GM12878 (cell line): ENCODE measurements at regions not wholly inside any gene's neighbourhood (a gene's known extent, or its start where the extent isn't known, plus 50 kb on each side); places are given as distances from the start of the nearest gene placed in this dataset.

Experiments
- ATAC-seq: fragments of 200-7000 bp; cut with Tn5 transposase; 3 replicates; pipeline ENCODE4 v1.9.1; 2020; ENCODE audit warnings: mild to moderate bottlenecking, moderate library complexity
- BruUV-seq: library from RNA; stranded (reverse); fragments of 400-500 nt; replicated peaks from 2 replicates; lab custom pipeline; 2021; lab: Mats Ljungman, UMichigan
- CTCF ChIA-PET: fragments of 300-600 bp; sonication (Branson Sonifier 250); formaldehyde crosslinking; extraction: SDS; loops from one replicate; lab custom pipeline; 2021; ENCODE audit warnings: inconsistent platforms; lab: Yijun Ruan, JAX
- POLR2A ChIA-PET: fragments of 350-600 bp; formaldehyde crosslinking; extraction: SDS; loops from one replicate; lab custom pipeline; 2021; ENCODE audit warnings: inconsistent platforms; lab: Charles Lee
- RAD21 ChIA-PET: fragments of 300-600 bp; sonication (Branson Sonifier 250); formaldehyde crosslinking; loops from one replicate; lab custom pipeline; 2023; ENCODE audit warnings: antibody characterized with exemption; ENCODE audit not compliant: unreplicated experiment; lab: Charles Lee
- SMC1A ChIA-PET: fragments of 300-600 bp; sonication (Branson Sonifier 250); formaldehyde crosslinking; loops from one replicate; lab custom pipeline; 2023; ENCODE audit not compliant: unreplicated experiment, uncharacterized antibody; lab: Charles Lee
- DNase-seq: peaks from one replicate; pipeline ENCODE4 v3.0.0-alpha.2; 2011; ENCODE audit warnings: low read depth, low spot score
- FAIRE-seq: peaks from 3 replicates; lab custom pipeline; 2011; peaks lifted over from hg19 to GRCh38; lab: Jason Lieb, UNC
- H2AFZ ChIP-seq: 2 replicates; pipeline ENCODE4 v1.6.0; 2011; ENCODE audit warnings: low read depth, low read length, control low read depth; ENCODE audit not compliant: control insufficient read depth
- H3K27ac ChIP-seq: 2 replicates; pipeline ENCODE4 v1.5.1; 2011; ENCODE audit warnings: control low read depth; ENCODE audit not compliant: control insufficient read depth, insufficient read depth
- H3K27me3 ChIP-seq, 2 experiments: replicated peaks in 1 of 2; 2 replicates each; pipeline versions ENCODE4 v1.6.0 to v1.6.1; 2011; ENCODE audit warnings: low read length in 1 of 2; ENCODE audit not compliant: control insufficient read depth in 2 of 2, insufficient read depth in 2 of 2
- H3K36me3 ChIP-seq, 2 experiments: 2 replicates each; pipeline ENCODE4 v1.5.1; 2011; ENCODE audit warnings: low read length in 1 of 2; ENCODE audit not compliant: control insufficient read depth in 2 of 2, insufficient read depth in 2 of 2
- H3K4me1 ChIP-seq: 2 replicates; pipeline ENCODE4 v1.6.1; 2011; ENCODE audit warnings: mild to moderate bottlenecking, low read length, moderate library complexity, mixed read lengths; ENCODE audit not compliant: control insufficient read depth, insufficient read depth
- H3K4me2 ChIP-seq: 2 replicates; pipeline ENCODE4 v1.6.0; 2011; ENCODE audit warnings: control low read depth; ENCODE audit not compliant: control insufficient read depth, insufficient read depth
- H3K4me3 ChIP-seq: fragments of 200-600 bp; sonication (generic); 2 replicates; pipeline ENCODE4 v1.5.1; 2016
- H3K79me2 ChIP-seq: 2 replicates; pipeline ENCODE4 v1.6.0; 2011; ENCODE audit warnings: low read length; ENCODE audit not compliant: control insufficient read depth, insufficient read depth
- H3K9ac ChIP-seq: 2 replicates; pipeline ENCODE4 v1.8.0; 2011; ENCODE audit warnings: low read length, control low read depth, mixed read lengths; ENCODE audit not compliant: control insufficient read depth, insufficient read depth
- H3K9me3 ChIP-seq: replicated peaks from 3 replicates; pipeline ENCODE4 v1.5.1; 2011; ENCODE audit warnings: mild to moderate bottlenecking, low read length; ENCODE audit not compliant: control insufficient read depth, insufficient read depth
- H4K20me1 ChIP-seq: 2 replicates; pipeline ENCODE4 v1.6.0; 2011; ENCODE audit not compliant: control insufficient read depth, insufficient read depth
- BCLAF1 ChIP-seq: fragments of 450-650 bp; IDR thresholded peaks from 2 replicates; pipeline ENCODE4 v1.6.1; 2017; ENCODE audit warnings: antibody characterized with exemption, mild to moderate bottlenecking, moderate library complexity
- E2F4 ChIP-seq: IDR thresholded peaks from 2 replicates; pipeline ENCODE4 v1.6.1; 2012; ENCODE audit warnings: low read depth, low read length, improper control_type of control experiment
- EED ChIP-seq: sonication (generic); IDR thresholded peaks from 2 replicates; pipeline ENCODE4 v1.6.1; 2016; ENCODE audit warnings: antibody characterized with exemption, low read depth
- ELK1 ChIP-seq: IDR thresholded peaks from 2 replicates; pipeline ENCODE4 v1.6.1; 2012; ENCODE audit warnings: low read depth, low read length, improper control_type of control experiment
- LARP7 ChIP-seq: fragments of 450-650 bp; IDR thresholded peaks from 2 replicates; pipeline ENCODE4 v1.6.1; 2017; ENCODE audit warnings: mild to moderate bottlenecking
- NFIC ChIP-seq: IDR thresholded peaks from 2 replicates; pipeline ENCODE4 v1.6.1; 2012; ENCODE audit warnings: low read depth, mild to moderate bottlenecking, inconsistent platforms, low read length, moderate library complexity
- SIN3A ChIP-seq: IDR thresholded peaks from 2 replicates; pipeline ENCODE4 v1.6.1; 2012; ENCODE audit warnings: low read depth, low read length, improper control_type of control experiment
- SPI1 ChIP-seq: IDR thresholded peaks from 2 replicates; pipeline ENCODE4 v1.6.1; 2011; ENCODE audit warnings: low read depth, mild to moderate bottlenecking, low read length, moderate library complexity, borderline replicate concordance; ENCODE audit not compliant: insufficient read depth
- WGBS: methylation state at CpG from one replicate; pipeline ENCODE4 v1.1.6; 2016; ENCODE audit warnings: low lambda C conversion rate; ENCODE audit not compliant: insufficient replicate concordance, insufficient coverage; ENCODE audit errors: missing lambda C conversion rate; 5-methylcytosine and 5-hydroxymethylcytosine counted together
- in situ Hi-C: fragments of 300-500 bp; cut with MboI; formaldehyde crosslinking; loops from 9 replicates; pipeline ENCODE4 v1.14.3; 2018; ENCODE audit warnings: mixed read lengths
- intact Hi-C: fragments of 100-400 bp; cut with micrococcal nuclease; formaldehyde crosslinking; loops from one replicate; pipeline ENCODE4 v1.14.2; 2022; ENCODE audit not compliant: unreplicated experiment

GRCh38 chr15:95981209-95981608, 349.3 kb upstream of the NR2F2 start:
- in situ Hi-C loops, result no loop called here
- no peaks in the 10 kb centered on the region for H3K4me1 ChIP-seq
- SMC1A ChIA-PET, result interaction anchor here (0.6 to 1.6 kb wide), 4 partner anchors 9 to 59 kb away, joined by 3 to 5 read pairs (median 3); no protein-coding TSS in a partner anchor
- TF ChIP-seq LARP7, result no peak
- peak; percentile 17; the same call in 1 of the 2 replicates for TF ChIP-seq NFIC
- 0 out of 2 replicates have a peak, but pooled peaks have one; percentile 11 for TF ChIP-seq EED
- peak; percentile 55; the same call in 1 of the 2 replicates for TF ChIP-seq SPI1
- H3K9me3 ChIP-seq, result peaks cover 3% of the 10 kb centered on the region; the same call in 2 of the 3 replicates
- H3K36me3 ChIP-seq, result no peaks in the 10 kb centered on the region
- CTCF ChIA-PET, result interaction anchor here (1.5 kb wide), 1 partner anchor 10 kb away, joined by 3 read pairs; no protein-coding TSS in a partner anchor
- no peaks in the 10 kb centered on the region for H3K27me3 ChIP-seq
- no peak overlapping the region for H3K9ac ChIP-seq
- H3K79me2 ChIP-seq, result no peaks in the 10 kb centered on the region
- BruUV-seq, result no TSS peak
- intact Hi-C loops, result no loop called here
- H3K27ac ChIP-seq, result no peak overlapping the region
- H2AFZ ChIP-seq, result no peak overlapping the region
- POLR2A ChIA-PET, result no interaction called here
- no peak overlapping the region for H3K4me3 ChIP-seq
- 53% methylated on average over 6 of the region's 6 CpGs for WGBS
- no peak overlapping the region for H3K4me2 ChIP-seq
- RAD21 ChIA-PET, result no interaction called here
- FAIRE-seq, result no peak
- no peak; the same call in 2 of the 3 replicates for ATAC-seq
- no peaks in the 10 kb centered on the region for H4K20me1 ChIP-seq
- DNase-seq, result no peak

- DNase-seq (no peak), ATAC-seq (no peak; the same call in 2 of the 3 replicates), FAIRE-seq (no peak)
- H2AFZ ChIP-seq, result no peak overlapping the region
- H3K4me3 ChIP-seq, result no peak overlapping the region
- no peak overlapping the region for H3K4me2 ChIP-seq
- intact Hi-C loops (loop anchor here (5.0 kb wide), 1 partner anchor 245 kb away; no protein-coding TSS in a partner anchor), in situ Hi-C loops (no loop called here)
- ChIA-PET CTCF (interaction anchor here (0.9 to 2.1 kb wide), 4 partner anchors 11 to 727 kb away, joined by 3 to 6 read pairs (median 3); no protein-coding TSS in a partner anchor), SMC1A (interaction anchor here (0.6 to 3.2 kb wide), 13 partner anchors 9 to 728 kb away, joined by 3 to 15 read pairs (median 4); no protein-coding TSS in a partner anchor), RAD21 (interaction anchor here (0.9 to 3.0 kb wide), 5 partner anchors 10 to 56 kb away, joined by 3 to 13 read pairs (median 4); no protein-coding TSS in a partner anchor), POLR2A (interaction anchor here (1.5 to 2.9 kb wide), 2 partner anchors 10 to 51 kb away, joined by 3 to 8 read pairs; no protein-coding TSS in a partner anchor)
- 41% methylated on average over 4 of the region's 4 CpGs for WGBS
- H3K9me3 ChIP-seq, result peaks cover 3% of the 10 kb centered on the region; the same call in 2 of the 3 replicates
- peaks cover 16% of the 10 kb centered on the region for H3K4me1 ChIP-seq
- no peak overlapping the region for H3K9ac ChIP-seq
- no peaks in the 10 kb centered on the region for H3K79me2 ChIP-seq
- H3K27ac ChIP-seq, result 0 out of 2 replicates have a peak overlapping the region, but pooled peaks have one; percentile 40
- H4K20me1 ChIP-seq, result no peaks in the 10 kb centered on the region
- no peaks in the 10 kb centered on the region for H3K27me3 ChIP-seq
- BruUV-seq, result no TSS peak
- H3K36me3 ChIP-seq, result no peaks in the 10 kb centered on the region
- TF ChIP-seq E2F4 (no peak), SIN3A (no peak), ELK1 (no peak), NFIC (0 out of 2 replicates have a peak, but pooled peaks have one; percentile 41), BCLAF1 (no peak)
Measured at GRCh38 chr15:95987299-95987698, 343.2 kb upstream of the NR2F2 start.
